HL-60 (cell line): ENCODE measurements at regions not wholly inside any gene's neighbourhood (a gene's known extent, or its start where the extent isn't known, plus 50 kb on each side); places are given as distances from the start of the nearest gene placed in this dataset.

Experiments used
- DNase-seq, 2 experiments: peaks; one replicate each; pipeline ENCODE4 v3.0.0-alpha.2; 2010 to 2020; ENCODE audit warnings: low read depth in 1 of 2, low spot score in 1 of 2
- H3K27ac ChIP-seq: fragments of 250-450 bp; sonication (Bioruptor Pico); replicated peaks from 2 replicates; pipeline ENCODE4 v1.5.1; 2020; ENCODE audit warnings: mild to moderate bottlenecking, moderate library complexity
- H3K27me3 ChIP-seq: fragments of 250-450 bp; sonication (Bioruptor Pico); 2 replicates; pipeline ENCODE4 v1.5.1; 2021; ENCODE audit warnings: mild to moderate bottlenecking, moderate library complexity; ENCODE audit not compliant: insufficient read depth, poor library complexity, severe bottlenecking
- H3K4me3 ChIP-seq: replicated peaks from 2 replicates; pipeline ENCODE4 v1.5.1; 2011; ENCODE audit warnings: mild to moderate bottlenecking, control low read depth, low read length; ENCODE audit not compliant: insufficient read depth
- CTCF ChIP-seq: IDR thresholded peaks from one replicate; pipeline ENCODE4 v1.5.1; 2011; ENCODE audit warnings: low read length, control low read depth, inconsistent platforms; ENCODE audit not compliant: insufficient read depth
- GABPA ChIP-seq: IDR thresholded peaks from 2 replicates; pipeline ENCODE4 v1.6.1; 2012; ENCODE audit warnings: low read depth
- POLR2AphosphoS5 ChIP-seq: IDR thresholded peaks from 2 replicates; pipeline ENCODE4 v1.6.1; 2012; ENCODE audit warnings: low read depth
- SPI1 ChIP-seq: IDR thresholded peaks from 2 replicates; pipeline ENCODE4 v1.6.1; 2012; ENCODE audit warnings: low read depth, mild to moderate bottlenecking, borderline replicate concordance
- TF ChIP-seq, protein P1 (sequence below): IDR thresholded peaks from 2 replicates; pipeline ENCODE4 v1.6.1; 2012; ENCODE audit warnings: low read depth; ENCODE audit not compliant: insufficient replicate concordance

DNA sequence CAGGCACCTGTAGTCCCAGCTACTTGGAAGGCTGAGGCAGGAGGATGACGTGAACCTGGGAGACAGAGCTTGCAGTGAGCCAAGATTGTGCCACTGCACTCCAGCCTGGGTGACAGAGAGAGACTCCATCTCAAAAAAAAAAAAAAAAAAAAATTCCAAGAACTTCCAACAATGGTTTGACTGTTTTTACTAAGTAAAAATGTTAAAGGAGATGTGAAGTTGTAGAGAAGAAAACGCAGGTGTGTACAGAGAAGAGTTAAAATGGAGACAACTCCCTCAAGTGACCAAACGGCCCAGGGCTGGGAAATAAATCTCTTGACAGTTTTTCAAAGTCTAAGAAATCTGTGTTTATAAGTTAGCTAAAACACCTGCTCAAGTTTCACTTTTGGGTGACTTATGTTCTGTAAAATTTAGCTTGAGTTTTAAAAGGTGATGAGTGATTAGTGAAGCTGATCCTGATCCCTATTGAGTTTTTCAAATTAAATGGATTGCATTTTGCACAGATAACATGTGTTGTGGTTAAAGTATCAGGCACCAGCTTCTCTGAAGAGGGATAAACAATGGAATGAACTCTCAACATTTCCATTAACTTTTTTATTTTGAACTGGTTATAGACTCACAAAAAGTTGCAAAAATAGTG lies 255.2 kb upstream of the CD180 start:
- no peak for DNase-seq
- TF ChIP-seq, protein P1, sequence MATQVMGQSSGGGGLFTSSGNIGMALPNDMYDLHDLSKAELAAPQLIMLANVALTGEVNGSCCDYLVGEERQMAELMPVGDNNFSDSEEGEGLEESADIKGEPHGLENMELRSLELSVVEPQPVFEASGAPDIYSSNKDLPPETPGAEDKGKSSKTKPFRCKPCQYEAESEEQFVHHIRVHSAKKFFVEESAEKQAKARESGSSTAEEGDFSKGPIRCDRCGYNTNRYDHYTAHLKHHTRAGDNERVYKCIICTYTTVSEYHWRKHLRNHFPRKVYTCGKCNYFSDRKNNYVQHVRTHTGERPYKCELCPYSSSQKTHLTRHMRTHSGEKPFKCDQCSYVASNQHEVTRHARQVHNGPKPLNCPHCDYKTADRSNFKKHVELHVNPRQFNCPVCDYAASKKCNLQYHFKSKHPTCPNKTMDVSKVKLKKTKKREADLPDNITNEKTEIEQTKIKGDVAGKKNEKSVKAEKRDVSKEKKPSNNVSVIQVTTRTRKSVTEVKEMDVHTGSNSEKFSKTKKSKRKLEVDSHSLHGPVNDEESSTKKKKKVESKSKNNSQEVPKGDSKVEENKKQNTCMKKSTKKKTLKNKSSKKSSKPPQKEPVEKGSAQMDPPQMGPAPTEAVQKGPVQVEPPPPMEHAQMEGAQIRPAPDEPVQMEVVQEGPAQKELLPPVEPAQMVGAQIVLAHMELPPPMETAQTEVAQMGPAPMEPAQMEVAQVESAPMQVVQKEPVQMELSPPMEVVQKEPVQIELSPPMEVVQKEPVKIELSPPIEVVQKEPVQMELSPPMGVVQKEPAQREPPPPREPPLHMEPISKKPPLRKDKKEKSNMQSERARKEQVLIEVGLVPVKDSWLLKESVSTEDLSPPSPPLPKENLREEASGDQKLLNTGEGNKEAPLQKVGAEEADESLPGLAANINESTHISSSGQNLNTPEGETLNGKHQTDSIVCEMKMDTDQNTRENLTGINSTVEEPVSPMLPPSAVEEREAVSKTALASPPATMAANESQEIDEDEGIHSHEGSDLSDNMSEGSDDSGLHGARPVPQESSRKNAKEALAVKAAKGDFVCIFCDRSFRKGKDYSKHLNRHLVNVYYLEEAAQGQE = no peak
- TF ChIP-seq POLR2AphosphoS5 (no peak), GABPA (no peak), CTCF (no peak), SPI1 (no peak)
- no peaks in the 10 kb centered on the region for H3K27me3 ChIP-seq
- H3K4me3 ChIP-seq = no peak overlapping the region
- H3K27ac ChIP-seq = no peak overlapping the region

DNA sequence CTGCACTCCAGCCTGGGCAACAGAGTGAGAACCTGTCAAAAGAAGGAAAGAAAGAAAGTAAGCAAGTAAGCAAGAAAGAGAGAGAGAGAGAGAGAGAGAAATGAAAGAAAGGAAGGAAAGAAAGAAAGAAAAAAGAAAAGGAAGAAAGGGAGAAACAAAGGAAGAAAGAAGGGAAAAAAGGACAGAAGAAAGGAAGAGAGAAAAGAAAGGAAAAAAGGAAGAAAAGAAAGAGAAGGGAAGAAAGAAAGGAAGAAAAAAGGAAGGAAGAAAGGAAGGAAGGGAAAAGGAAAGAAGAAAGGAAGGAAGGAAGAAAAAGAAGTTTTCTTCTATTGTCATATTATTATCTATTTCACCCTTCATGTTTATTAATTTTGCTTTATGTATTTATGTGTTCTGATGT lies 251.1 kb upstream of the CD180 start:
- H3K4me3 ChIP-seq = no peak overlapping the region
- H3K27me3 ChIP-seq = no peaks in the 10 kb centered on the region
- TF ChIP-seq POLR2AphosphoS5 (no peak), SPI1 (no peak), CTCF (no peak), GABPA (no peak)
- TF ChIP-seq, protein P1 = no peak
- no peak overlapping the region for H3K27ac ChIP-seq
- no peak for DNase-seq

- no peak overlapping the region for H3K4me3 ChIP-seq
- DNase-seq = no peak
- H3K27me3 ChIP-seq = no peaks in the 10 kb centered on the region
- no peak overlapping the region for H3K27ac ChIP-seq
- TF ChIP-seq GABPA (no peak), CTCF (no peak), SPI1 (no peak), POLR2AphosphoS5 (no peak)
- TF ChIP-seq, protein P1 = no peak
These were observed 241.6 kb upstream of the CD180 start for GRCh38 chr5:67437905-67438845.
